ENCODE measurements at regions not wholly inside any gene's neighbourhood (a gene's known extent, or its start where the extent isn't known, plus 50 kb on each side); places are given as distances from the start of the nearest gene placed in this dataset.
"Not testable (repeated sequence)": the region's sequence is repeated elsewhere in the genome, so short reads cannot be mapped to it uniquely, and the experiment has no call there.

DNA sequence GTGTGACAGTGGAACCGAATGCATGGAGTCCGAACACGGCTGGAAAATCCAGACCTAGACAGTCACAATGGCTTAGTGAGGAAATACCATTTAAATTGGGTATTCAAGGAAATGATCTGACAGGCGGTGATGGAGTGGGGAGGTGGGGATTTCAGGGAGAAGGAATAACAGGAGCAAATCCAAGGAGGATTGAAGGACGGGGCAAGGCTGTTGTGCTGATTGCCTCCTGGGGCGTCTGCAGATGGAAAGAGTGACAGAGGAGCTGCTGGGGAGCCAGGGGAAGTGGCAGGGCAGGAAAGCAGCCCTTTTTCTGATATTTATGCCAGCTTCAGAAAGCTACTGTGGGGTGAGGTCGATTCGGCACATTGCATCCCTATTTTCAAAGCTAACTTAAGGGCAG lies 99.1 kb upstream of the FMN2 start:
- TF ChIP-seq, protein P1, sequence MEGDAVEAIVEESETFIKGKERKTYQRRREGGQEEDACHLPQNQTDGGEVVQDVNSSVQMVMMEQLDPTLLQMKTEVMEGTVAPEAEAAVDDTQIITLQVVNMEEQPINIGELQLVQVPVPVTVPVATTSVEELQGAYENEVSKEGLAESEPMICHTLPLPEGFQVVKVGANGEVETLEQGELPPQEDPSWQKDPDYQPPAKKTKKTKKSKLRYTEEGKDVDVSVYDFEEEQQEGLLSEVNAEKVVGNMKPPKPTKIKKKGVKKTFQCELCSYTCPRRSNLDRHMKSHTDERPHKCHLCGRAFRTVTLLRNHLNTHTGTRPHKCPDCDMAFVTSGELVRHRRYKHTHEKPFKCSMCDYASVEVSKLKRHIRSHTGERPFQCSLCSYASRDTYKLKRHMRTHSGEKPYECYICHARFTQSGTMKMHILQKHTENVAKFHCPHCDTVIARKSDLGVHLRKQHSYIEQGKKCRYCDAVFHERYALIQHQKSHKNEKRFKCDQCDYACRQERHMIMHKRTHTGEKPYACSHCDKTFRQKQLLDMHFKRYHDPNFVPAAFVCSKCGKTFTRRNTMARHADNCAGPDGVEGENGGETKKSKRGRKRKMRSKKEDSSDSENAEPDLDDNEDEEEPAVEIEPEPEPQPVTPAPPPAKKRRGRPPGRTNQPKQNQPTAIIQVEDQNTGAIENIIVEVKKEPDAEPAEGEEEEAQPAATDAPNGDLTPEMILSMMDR (IDR thresholded peaks at IDR 0.05) = not testable (repeated sequence)
- TF ChIP-seq EP300, POLR2A (IDR thresholded peaks at IDR 0.05): not testable (repeated sequence)

Measured in ovary (tissue), 3 donors.